ENCODE measurements at regions not wholly inside any gene's neighbourhood (a gene's known extent, or its start where the extent isn't known, plus 50 kb on each side); places are given as distances from the start of the nearest gene placed in this dataset.

DNA sequence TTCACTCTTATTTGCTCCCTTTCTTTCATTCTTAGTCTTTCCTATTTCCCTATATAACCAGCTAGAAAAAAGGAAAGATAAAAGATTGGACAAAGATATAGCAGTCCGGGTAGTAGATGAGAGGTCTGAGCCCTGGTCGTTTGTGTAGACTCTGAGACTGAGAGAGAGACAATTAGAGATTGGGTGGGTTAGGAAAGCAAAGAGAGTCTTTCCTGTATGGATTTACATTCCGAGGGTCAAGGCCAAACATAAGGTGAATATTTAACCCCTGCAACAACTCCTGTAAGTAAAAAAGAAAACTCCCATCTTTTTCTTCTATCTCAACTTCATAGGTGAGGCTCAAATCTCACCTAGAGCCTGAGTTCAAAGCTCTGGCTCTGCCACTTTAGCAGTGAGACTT is 218.0 kb upstream of the FGGY start:
- DNase-seq (ENCODE audit: low read depth in 2 of 2, low spot score in 1 of 2), result no peak

- DNase-seq (ENCODE audit: low read depth in 2 of 2, low spot score in 1 of 2), result no peak
Measured at GRCh38 chr1:59079434-59080140, 217.3 kb upstream of the FGGY start.

DNA sequence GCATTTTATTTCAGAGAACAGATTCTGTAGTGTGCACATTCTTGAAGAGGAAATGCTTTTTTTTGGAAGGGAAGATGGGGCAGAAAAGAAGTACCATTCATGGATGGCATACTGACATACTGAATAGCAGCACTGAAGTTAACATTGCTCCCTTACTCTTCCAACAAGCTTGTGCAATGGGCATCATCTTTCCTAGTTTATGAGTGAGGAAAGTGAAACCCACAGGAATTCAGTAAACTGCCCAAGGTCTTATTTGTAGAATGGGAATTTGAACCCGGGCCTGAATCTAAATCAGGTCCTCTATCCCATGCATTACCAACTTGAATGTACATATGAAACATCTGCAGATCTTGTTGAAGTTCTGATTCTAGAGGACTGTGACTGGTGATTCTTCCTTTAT is 215.7 kb upstream of the FGGY start:
- no peak for DNase-seq (ENCODE audit: low read depth in 2 of 2, low spot score in 1 of 2)

GRCh38 chr1:59081795-59082194 is 215.1 kb upstream of the FGGY start:
- DNase-seq (ENCODE audit: low read depth in 2 of 2, low spot score in 1 of 2), result no peak

- no peak for DNase-seq (ENCODE audit: low read depth in 2 of 2, low spot score in 1 of 2)
Measured at GRCh38 chr1:59083946-59084865, 212.7 kb upstream of the FGGY start.

GRCh38 chr1:59085101-59085500 is 211.8 kb upstream of the FGGY start:
- no peak for DNase-seq (ENCODE audit: low read depth in 2 of 2, low spot score in 1 of 2)

- no peak for DNase-seq (ENCODE audit: low read depth in 2 of 2, low spot score in 1 of 2)
Measured at GRCh38 chr1:59089036-59089798, 207.7 kb upstream of the FGGY start.

DNA sequence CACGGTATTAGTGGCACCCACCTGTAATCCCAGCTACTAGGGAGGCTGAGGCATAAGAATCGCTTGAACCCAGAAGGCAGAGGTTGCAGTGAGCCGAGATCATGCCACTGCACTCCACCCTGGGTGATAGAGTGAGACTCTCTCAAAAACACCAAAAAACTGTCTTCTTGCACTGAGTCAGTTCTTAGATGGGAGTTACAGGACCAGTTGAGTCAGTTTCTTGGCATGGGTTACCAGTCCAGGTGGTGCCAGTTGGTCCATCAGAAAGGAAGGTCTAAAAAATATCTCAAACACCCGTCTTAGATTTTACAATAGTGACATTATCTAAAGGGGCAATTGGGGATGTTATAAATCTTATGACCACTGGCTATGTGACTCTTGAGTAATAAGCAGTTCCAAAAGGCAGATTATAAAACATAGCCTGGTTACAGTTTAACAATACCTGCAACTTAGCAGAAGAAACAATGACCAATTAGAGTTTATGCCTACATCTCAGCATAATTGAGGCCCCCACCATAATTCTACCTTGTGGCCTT is 206.9 kb upstream of the FGGY start:
- DNase-seq (ENCODE audit: low read depth in 2 of 2, low spot score in 1 of 2), result no peak

DNA sequence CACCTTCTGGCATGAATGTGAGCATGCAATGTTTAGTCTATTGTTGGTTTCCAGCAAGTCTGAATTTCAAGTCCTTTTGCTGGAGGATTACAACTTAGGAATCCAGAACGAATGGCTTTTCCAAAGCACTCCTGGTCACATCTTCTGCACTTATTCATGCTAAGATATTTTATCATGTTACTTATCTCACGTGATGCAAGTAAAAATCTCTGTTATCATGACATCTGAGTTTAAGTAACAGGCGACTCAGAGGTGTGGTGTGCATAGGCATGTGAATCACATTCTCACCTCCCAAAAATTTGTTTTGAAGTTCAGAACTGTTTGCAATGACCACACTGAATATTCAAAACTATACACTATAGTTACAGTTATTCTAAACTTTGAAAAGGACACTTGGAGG is 204.8 kb upstream of the FGGY start:
- no peak for DNase-seq (ENCODE audit: low read depth in 2 of 2, low spot score in 1 of 2)

DNA sequence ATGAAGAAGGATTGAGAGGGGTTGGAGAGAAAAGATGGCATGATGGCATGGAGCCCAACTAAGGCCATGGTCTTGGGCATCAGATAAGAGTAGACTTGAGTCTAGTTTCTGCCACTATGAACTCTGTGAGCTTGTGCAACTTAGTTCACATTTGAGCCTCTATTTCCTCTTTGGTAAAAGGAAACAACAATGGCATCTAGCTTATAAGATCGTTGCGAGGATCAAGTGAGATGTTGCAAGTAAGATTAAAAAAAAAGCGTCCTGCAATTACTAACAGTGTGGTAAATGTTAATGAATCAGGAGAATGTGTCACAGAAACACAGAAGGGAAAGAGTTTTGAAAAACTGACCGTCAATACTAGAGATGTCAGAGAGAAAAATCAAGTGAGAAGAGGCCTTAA is 202.9 kb upstream of the FGGY start:
- DNase-seq (ENCODE audit: low read depth in 2 of 2, low spot score in 1 of 2), result no peak

- no peak for DNase-seq (ENCODE audit: low read depth in 2 of 2, low spot score in 1 of 2)
Measured at GRCh38 chr1:59096501-59096900, 200.4 kb upstream of the FGGY start.

- DNase-seq (ENCODE audit: low read depth in 2 of 2, low spot score in 1 of 2), result no peak
Measured at GRCh38 chr1:59098655-59099054, 198.2 kb upstream of the FGGY start.

- no peak for DNase-seq (ENCODE audit: low read depth in 2 of 2, low spot score in 1 of 2)
Measured at GRCh38 chr1:59100708-59101374, 196.1 kb upstream of the FGGY start.

DNA sequence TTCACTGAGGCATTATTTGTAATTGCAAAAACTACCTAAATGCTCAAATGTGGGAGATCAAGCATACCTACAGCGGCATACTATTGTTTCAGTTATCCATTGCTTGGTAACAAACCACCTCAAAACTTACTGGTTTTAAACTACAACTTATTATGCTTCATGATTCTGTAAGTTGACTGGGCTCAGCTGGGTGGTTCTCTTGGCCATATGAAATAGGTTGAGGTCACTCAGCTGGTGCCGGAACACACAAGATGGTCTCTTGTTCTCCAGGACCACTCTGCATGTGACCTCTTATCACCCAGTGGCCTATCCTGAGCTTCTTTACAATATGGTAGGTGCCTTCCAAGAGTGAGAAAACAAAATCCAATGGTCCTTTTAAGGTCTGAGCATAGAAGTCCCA is 195.4 kb upstream of the FGGY start:
- DNase-seq (ENCODE audit: low read depth in 2 of 2, low spot score in 1 of 2), result no peak

DNA sequence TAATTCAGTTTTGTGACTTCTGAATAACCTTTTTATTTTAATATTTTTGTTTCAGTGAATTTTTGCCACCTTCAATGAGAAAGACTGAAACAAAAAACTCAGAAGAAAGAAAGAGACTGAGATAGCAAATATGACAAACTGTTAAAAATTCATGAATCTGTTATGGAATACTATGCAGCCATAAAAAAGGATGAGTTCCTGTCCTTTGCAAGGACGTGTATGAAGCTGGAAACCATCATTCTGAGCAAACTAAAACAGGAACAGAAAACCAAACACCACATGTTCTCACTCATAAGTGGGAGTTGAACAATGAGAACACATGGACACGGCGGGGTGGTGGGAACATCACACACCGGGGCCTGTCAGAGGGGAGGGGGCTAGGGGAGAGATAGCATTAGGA is 193.4 kb upstream of the FGGY start:
- no peak for DNase-seq (ENCODE audit: low read depth in 2 of 2, low spot score in 1 of 2)

DNA sequence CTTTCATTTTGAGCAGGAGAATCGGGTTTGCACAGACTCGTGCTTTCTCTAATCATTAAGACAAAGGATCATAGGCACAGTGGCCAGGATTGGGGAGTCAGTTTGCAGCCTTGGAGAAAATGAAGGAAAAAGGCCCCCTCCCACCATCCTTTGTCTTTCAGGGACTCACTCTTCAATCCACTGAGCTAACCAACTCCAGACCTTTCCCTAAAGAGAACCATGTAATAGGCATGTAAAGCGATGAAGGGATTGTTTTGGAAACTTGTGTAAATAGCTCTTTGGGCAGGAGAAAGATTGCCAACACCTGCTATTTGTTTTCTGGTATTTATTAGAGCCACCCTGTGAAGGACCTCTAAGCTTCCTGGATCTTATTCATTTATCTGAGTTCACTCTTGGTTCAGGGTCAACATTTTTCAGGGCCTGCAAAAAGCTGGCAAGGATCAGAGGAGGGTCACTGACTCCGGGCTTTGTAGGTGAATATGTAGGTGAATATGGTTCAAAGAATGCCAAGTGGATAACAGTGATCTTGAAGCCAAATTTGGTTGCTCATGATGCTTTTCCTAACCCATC is 192.6 kb upstream of the FGGY start:
- DNase-seq (ENCODE audit: low read depth in 2 of 2, low spot score in 1 of 2), result no peak

DNA sequence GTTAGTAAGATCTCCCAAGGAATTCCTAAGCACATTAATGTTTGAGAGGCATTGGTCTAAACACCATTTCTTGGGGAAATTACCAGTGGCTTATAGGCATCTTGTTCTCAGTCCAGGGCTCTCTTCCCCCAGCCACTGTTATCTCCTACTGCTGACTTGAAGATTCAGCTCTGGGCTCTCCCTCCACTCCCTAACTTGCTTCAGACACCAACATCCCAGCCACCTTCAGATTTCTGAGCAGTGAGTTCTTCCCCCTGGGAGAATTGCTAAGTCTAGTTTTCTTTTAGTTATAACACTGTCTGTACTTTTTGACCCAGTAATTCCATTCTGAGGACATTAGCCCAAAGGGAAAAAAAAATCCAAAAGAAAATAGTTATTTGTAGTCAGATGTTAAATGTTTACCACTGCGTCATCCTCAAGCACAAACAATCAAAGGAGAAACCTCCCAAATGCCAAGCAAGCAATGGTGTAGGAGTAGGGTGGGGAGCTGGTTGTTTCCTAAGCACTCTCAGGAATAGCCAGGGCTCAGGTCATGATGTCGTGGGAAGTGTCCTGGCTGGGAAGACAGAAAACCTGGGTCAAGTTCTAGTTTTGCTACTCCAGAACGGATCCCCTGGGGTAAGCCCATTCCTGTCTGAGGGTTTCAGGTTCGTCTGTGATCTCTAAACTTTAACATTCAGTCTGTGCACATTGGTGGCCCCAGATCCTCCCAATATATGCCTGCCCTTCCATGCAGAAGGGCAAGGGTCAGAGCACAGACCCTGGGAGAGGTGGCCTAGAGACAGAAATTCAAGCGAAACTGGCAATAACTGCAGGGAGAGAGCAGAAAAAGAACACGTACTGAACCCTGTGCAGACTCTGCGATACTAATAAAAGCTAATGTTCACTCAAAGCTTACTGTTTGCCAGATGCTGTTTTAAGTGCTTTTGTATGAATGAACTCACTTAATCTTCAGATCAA is 191.1 kb upstream of the FGGY start:
- DNase-seq (ENCODE audit: low read depth in 2 of 2, low spot score in 1 of 2), result no peak

DNA sequence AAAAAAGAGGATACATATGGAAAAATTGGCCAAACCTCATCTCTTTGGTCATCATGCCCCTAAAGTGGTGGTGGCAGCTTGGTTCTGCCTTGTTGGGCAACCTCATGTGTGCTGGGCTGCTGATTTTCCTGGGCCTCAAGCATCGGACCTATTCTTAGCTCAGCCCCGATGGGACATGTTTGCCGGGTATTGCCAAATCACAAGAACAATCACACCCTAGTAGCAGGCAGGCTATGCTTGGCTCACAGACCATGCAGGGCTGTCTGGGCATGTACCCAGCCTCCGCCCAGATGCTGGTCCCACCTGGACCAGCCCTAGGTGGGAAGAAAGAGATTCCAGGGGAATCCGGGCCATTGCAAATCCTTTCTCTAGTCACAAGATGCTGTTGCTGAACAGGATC is 189.4 kb upstream of the FGGY start:
- no peak for DNase-seq (ENCODE audit: low read depth in 2 of 2, low spot score in 1 of 2)

- no peak for DNase-seq (ENCODE audit: low read depth in 2 of 2, low spot score in 1 of 2)
Measured at GRCh38 chr1:59107916-59108315, 189.0 kb upstream of the FGGY start.
